ENCODE measurements at regions not wholly inside any gene's neighbourhood (a gene's known extent, or its start where the extent isn't known, plus 50 kb on each side); places are given as distances from the start of the nearest gene placed in this dataset.

DNA sequence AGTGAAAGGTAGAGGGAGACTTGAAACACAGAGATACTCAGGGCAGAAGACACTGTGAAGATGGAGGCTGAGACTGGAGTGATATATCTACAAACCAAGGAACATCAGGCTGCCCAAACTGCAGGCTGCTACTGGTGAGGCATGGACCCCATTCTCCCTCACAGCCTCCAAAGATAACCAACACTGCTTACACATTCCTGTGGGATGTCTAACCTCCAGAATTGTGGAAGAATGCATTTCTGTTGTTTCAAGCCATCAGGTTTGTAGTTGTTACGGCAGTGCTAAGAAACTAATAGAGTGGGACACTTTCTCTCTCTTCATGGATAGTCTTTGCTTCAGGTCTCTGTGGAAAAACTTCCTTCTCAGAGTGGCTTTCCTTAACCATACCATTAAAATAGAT is 182.6 kb upstream of the TMEM106B start:
- 89 to 95% methylated on average over 1 of the region's 1 CpG for WGBS, 2 donors
- no peak for DNase-seq
- Histone ChIP-seq H3K36me3 (ENCODE audit: control insufficient read depth in 4 of 4, insufficient read depth in 4 of 4, low read length in 4 of 4) (no peaks in the 10 kb centered on the region), H3K9me3 (ENCODE audit: control insufficient read depth in 4 of 4, insufficient read depth in 3 of 4, low read length in 3 of 4) (no peaks in the 10 kb centered on the region), H3K4me1 (ENCODE audit: control insufficient read depth in 5 of 5, insufficient read depth in 5 of 5, low read length in 5 of 5) (no peaks in the 10 kb centered on the region), H3K9ac (ENCODE audit: insufficient read depth in 1 of 2, low read length in 2 of 2) (no peak overlapping the region), H3K4me3 (no peak overlapping the region), H3K27me3 (ENCODE audit: control insufficient read depth in 3 of 3, insufficient read depth in 3 of 3, low read length in 2 of 3) (no peaks in the 10 kb centered on the region), H3K27ac (ENCODE audit: low read depth in 1 of 2, low read length in 1 of 2) (no peak overlapping the region)
- TF ChIP-seq, protein P1, sequence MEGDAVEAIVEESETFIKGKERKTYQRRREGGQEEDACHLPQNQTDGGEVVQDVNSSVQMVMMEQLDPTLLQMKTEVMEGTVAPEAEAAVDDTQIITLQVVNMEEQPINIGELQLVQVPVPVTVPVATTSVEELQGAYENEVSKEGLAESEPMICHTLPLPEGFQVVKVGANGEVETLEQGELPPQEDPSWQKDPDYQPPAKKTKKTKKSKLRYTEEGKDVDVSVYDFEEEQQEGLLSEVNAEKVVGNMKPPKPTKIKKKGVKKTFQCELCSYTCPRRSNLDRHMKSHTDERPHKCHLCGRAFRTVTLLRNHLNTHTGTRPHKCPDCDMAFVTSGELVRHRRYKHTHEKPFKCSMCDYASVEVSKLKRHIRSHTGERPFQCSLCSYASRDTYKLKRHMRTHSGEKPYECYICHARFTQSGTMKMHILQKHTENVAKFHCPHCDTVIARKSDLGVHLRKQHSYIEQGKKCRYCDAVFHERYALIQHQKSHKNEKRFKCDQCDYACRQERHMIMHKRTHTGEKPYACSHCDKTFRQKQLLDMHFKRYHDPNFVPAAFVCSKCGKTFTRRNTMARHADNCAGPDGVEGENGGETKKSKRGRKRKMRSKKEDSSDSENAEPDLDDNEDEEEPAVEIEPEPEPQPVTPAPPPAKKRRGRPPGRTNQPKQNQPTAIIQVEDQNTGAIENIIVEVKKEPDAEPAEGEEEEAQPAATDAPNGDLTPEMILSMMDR (IDR thresholded peaks at IDR 0.05; ENCODE audit: control extremely low read depth, extremely low read depth), result no peak
- ATAC-seq (ENCODE audit: insufficient read depth, low FRiP score), result no peak

DNA sequence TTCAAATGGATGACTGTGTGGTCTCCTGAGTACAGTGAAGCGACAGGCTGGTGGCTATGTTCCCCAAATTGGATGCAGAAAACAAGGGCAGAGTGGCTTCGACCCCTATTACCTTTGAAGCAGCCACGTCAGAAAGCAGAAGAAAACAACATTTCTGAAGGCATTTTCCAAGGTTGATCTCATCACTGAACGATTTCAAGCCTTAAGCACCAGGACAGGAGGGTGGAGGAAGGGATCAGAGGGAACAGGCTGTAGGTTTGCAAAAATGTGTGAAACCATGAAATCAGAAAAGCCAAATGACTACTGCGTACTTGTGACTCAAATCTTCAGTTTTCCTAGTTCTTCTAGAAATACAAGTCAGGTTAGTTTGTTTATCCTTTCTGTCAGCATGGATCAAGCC is 181.0 kb upstream of the TMEM106B start:
- DNase-seq (no peak), ATAC-seq (ENCODE audit: insufficient read depth, low FRiP score) (no peak)
- Histone ChIP-seq H3K9ac (ENCODE audit: insufficient read depth in 1 of 2, low read length in 2 of 2) (no peak overlapping the region), H3K36me3 (ENCODE audit: control insufficient read depth in 4 of 4, insufficient read depth in 4 of 4, low read length in 4 of 4) (no peaks in the 10 kb centered on the region), H3K27ac (ENCODE audit: low read depth in 1 of 2, low read length in 1 of 2) (no peak overlapping the region), H3K27me3 (ENCODE audit: control insufficient read depth in 3 of 3, insufficient read depth in 3 of 3, low read length in 2 of 3) (no peaks in the 10 kb centered on the region), H3K4me3 (no peak overlapping the region), H3K9me3 (ENCODE audit: control insufficient read depth in 4 of 4, insufficient read depth in 3 of 4, low read length in 3 of 4) (peaks cover 0 to 2% (median 0%) of the 10 kb centered on the region in 4 donors), H3K4me1 (ENCODE audit: control insufficient read depth in 5 of 5, insufficient read depth in 5 of 5, low read length in 5 of 5) (no peaks in the 10 kb centered on the region)
- 77 to 85% methylated on average over 5 of the region's 5 CpGs for WGBS, 2 donors
- TF ChIP-seq, protein P1 (IDR thresholded peaks at IDR 0.05; ENCODE audit: control extremely low read depth, extremely low read depth), result no peak

DNA sequence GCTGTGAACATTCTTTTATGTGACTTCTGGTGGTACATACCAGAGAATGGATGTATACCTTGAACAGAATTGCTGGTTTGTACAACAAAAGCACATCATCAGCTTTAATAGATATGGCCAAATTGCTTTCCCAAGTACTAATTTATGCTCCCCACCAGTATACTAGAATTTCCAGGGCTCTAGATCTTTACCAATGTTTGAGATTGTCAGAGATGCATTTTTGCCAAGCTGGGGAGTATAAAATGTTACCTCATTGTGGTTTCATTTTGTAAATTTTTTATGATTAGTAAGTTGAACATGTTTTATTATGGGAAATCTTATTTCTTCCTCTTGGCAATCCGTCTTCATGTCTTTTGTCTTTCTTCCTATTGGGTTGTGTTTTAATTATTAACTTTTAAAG is 179.9 kb upstream of the TMEM106B start:
- ATAC-seq (ENCODE audit: insufficient read depth, low FRiP score) (no peak), DNase-seq (no peak)
- Histone ChIP-seq H3K27ac (ENCODE audit: low read depth in 1 of 2, low read length in 1 of 2) (no peak overlapping the region), H3K36me3 (ENCODE audit: control insufficient read depth in 4 of 4, insufficient read depth in 4 of 4, low read length in 4 of 4) (no peaks in the 10 kb centered on the region), H3K4me1 (ENCODE audit: control insufficient read depth in 5 of 5, insufficient read depth in 5 of 5, low read length in 5 of 5) (no peaks in the 10 kb centered on the region), H3K9ac (ENCODE audit: insufficient read depth in 1 of 2, low read length in 2 of 2) (no peak overlapping the region), H3K27me3 (ENCODE audit: control insufficient read depth in 3 of 3, insufficient read depth in 3 of 3, low read length in 2 of 3) (no peaks in the 10 kb centered on the region), H3K9me3 (ENCODE audit: control insufficient read depth in 4 of 4, insufficient read depth in 3 of 4, low read length in 3 of 4) (peaks cover 0 to 2% (median 0%) of the 10 kb centered on the region in 4 donors), H3K4me3 (no peak overlapping the region)
- WGBS, 2 donors, result 79 to 81% methylated on average over 1 of the region's 1 CpG
- TF ChIP-seq, protein P1 (IDR thresholded peaks at IDR 0.05; ENCODE audit: control extremely low read depth, extremely low read depth), result no peak

DNA sequence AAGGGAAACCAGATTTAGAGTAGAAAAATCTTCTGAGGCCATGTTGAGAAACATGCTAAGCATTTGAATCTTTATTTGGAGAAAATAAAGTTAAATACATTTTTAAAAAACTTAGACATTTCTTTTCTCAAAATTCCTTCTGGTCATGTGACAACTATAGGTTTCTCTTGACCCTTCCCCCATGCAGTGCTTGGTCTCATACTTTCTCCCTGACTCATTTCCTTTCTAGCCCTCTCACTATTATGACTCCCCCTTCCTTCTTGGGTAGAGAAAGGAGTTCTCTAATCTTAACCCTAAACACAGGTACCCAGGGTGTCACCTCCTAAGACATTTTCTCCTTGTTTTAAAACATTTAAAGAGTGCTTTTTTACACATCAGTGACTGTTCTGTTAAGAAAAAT is 179.5 kb upstream of the TMEM106B start:
- H3K4me1 ChIP-seq (ENCODE audit: control insufficient read depth in 5 of 5, insufficient read depth in 5 of 5, low read length in 5 of 5), result no peaks in the 10 kb centered on the region
- no peak overlapping the region for H3K9ac ChIP-seq (ENCODE audit: insufficient read depth in 1 of 2, low read length in 2 of 2)
- no peak overlapping the region for H3K27ac ChIP-seq (ENCODE audit: low read depth in 1 of 2, low read length in 1 of 2)
- no peaks in the 10 kb centered on the region for H3K36me3 ChIP-seq (ENCODE audit: control insufficient read depth in 4 of 4, insufficient read depth in 4 of 4, low read length in 4 of 4)
- DNase-seq, result peak in 1 of 3 donors; percentile 11
- TF ChIP-seq, protein P1 (IDR thresholded peaks at IDR 0.05; ENCODE audit: control extremely low read depth, extremely low read depth), result no peak
- no peak for ATAC-seq (ENCODE audit: insufficient read depth, low FRiP score)
- H3K27me3 ChIP-seq (ENCODE audit: control insufficient read depth in 3 of 3, insufficient read depth in 3 of 3, low read length in 2 of 3), result no peaks in the 10 kb centered on the region
- peaks cover 0 to 2% (median 0%) of the 10 kb centered on the region in 4 donors for H3K9me3 ChIP-seq (ENCODE audit: control insufficient read depth in 4 of 4, insufficient read depth in 3 of 4, low read length in 3 of 4)
- no peak overlapping the region for H3K4me3 ChIP-seq

Measured in lung (tissue), 11 donors.